Stimulated activated naive CD8-positive, alpha-beta T cell treated with anti-CD3 and anti-CD28 coated beads, Interleukin-15, Interleukin-2, amounts not matched to agents 100 ng/mL and 50 ng/mL, for 24 hours (primary cell): ENCODE measurements at regions not wholly inside any gene's neighbourhood (a gene's known extent, or its start where the extent isn't known, plus 50 kb on each side); places are given as distances from the start of the nearest gene placed in this dataset.
"Not testable (repeated sequence)": the region's sequence is repeated elsewhere in the genome, so short reads cannot be mapped to it uniquely, and the experiment has no call there.

ENCODE experiments used
- H3K27ac Mint-ChIP-seq: one replicate; pipeline ENCODE4 v1.8.0; 2021; ENCODE audit warnings: mild to moderate bottlenecking, mixed read lengths
- H3K27me3 Mint-ChIP-seq: one replicate; pipeline ENCODE4 v1.8.0; 2021; ENCODE audit warnings: mixed read lengths
- H3K36me3 Mint-ChIP-seq: one replicate; pipeline ENCODE4 v1.8.0; 2021; ENCODE audit warnings: low read depth, mixed read lengths
- H3K4me1 Mint-ChIP-seq: one replicate; pipeline ENCODE4 v1.8.0; 2021; ENCODE audit warnings: low read depth, mixed read lengths
- H3K4me3 Mint-ChIP-seq: one replicate; pipeline ENCODE4 v1.8.0; 2021; ENCODE audit warnings: mild to moderate bottlenecking, mixed read lengths
- H3K9me3 Mint-ChIP-seq: one replicate; pipeline ENCODE4 v1.8.0; 2021; ENCODE audit warnings: mixed read lengths

GRCh38 chr14:104393199-104393897 is 186.2 kb upstream of the C14orf180 start:
- no peak overlapping the region for H3K27ac Mint-ChIP-seq
- no peaks in the 10 kb centered on the region for H3K27me3 Mint-ChIP-seq
- peaks cover 12% of the 10 kb centered on the region for H3K9me3 Mint-ChIP-seq
- H3K36me3 Mint-ChIP-seq: no peaks in the 10 kb centered on the region
- peaks cover 63% of the 10 kb centered on the region for H3K4me1 Mint-ChIP-seq
- H3K4me3 Mint-ChIP-seq: no peak overlapping the region

GRCh38 chr14:104393898-104394381 is 185.6 kb upstream of the C14orf180 start:
- Mint-ChIP-seq H3K4me1 (peaks cover 64% of the 10 kb centered on the region), H3K36me3 (no peaks in the 10 kb centered on the region), H3K9me3 (peaks cover 12% of the 10 kb centered on the region), H3K27me3 (no peaks in the 10 kb centered on the region), H3K27ac (no peak overlapping the region), H3K4me3 (peak overlapping the region; percentile 4)

- Mint-ChIP-seq H3K4me3 (no peak overlapping the region), H3K36me3 (no peaks in the 10 kb centered on the region), H3K9me3 (peaks cover 12% of the 10 kb centered on the region), H3K27ac (no peak overlapping the region), H3K27me3 (no peaks in the 10 kb centered on the region), H3K4me1 (peaks cover 66% of the 10 kb centered on the region)
These were observed 185.1 kb upstream of the C14orf180 start for GRCh38 chr14:104394409-104394851.

GRCh38 chr14:104395276-104395675 is 184.3 kb upstream of the C14orf180 start:
- Mint-ChIP-seq H3K4me1 (peaks cover 65% of the 10 kb centered on the region), H3K4me3 (no peak overlapping the region), H3K9me3 (peaks cover 12% of the 10 kb centered on the region), H3K27ac (no peak overlapping the region), H3K27me3 (no peaks in the 10 kb centered on the region), H3K36me3 (no peaks in the 10 kb centered on the region)

GRCh38 chr14:104395941-104396681 is 183.5 kb upstream of the C14orf180 start:
- H3K27ac Mint-ChIP-seq: no peak overlapping the region
- H3K4me1 Mint-ChIP-seq: peaks cover 59% of the 10 kb centered on the region
- no peak overlapping the region for H3K4me3 Mint-ChIP-seq
- H3K27me3 Mint-ChIP-seq: no peaks in the 10 kb centered on the region
- H3K9me3 Mint-ChIP-seq: peaks cover 12% of the 10 kb centered on the region
- no peaks in the 10 kb centered on the region for H3K36me3 Mint-ChIP-seq

- Mint-ChIP-seq H3K4me1 (peaks cover 52% of the 10 kb centered on the region), H3K9me3 (peaks cover 12% of the 10 kb centered on the region), H3K27me3 (no peaks in the 10 kb centered on the region), H3K4me3 (no peak overlapping the region), H3K36me3 (no peaks in the 10 kb centered on the region), H3K27ac (no peak overlapping the region)
These were observed 182.7 kb upstream of the C14orf180 start for GRCh38 chr14:104396682-104397470.

- Mint-ChIP-seq H3K27me3 (no peaks in the 10 kb centered on the region), H3K4me3 (no peak overlapping the region), H3K4me1 (peaks cover 44% of the 10 kb centered on the region), H3K27ac (no peak overlapping the region), H3K9me3 (peaks cover 12% of the 10 kb centered on the region), H3K36me3 (no peaks in the 10 kb centered on the region)
These were observed 181.6 kb upstream of the C14orf180 start for GRCh38 chr14:104397956-104398355.

GRCh38 chr14:104398656-104399055 is 180.9 kb upstream of the C14orf180 start:
- peaks cover 39% of the 10 kb centered on the region for H3K4me1 Mint-ChIP-seq
- no peaks in the 10 kb centered on the region for H3K27me3 Mint-ChIP-seq
- H3K9me3 Mint-ChIP-seq: peaks cover 12% of the 10 kb centered on the region

GRCh38 chr14:104399432-104400155 is 180.0 kb upstream of the C14orf180 start:
- peaks cover 12% of the 10 kb centered on the region for H3K9me3 Mint-ChIP-seq
- H3K27me3 Mint-ChIP-seq: no peaks in the 10 kb centered on the region
- H3K27ac Mint-ChIP-seq: no peak overlapping the region
- no peak overlapping the region for H3K4me3 Mint-ChIP-seq
- no peaks in the 10 kb centered on the region for H3K36me3 Mint-ChIP-seq
- H3K4me1 Mint-ChIP-seq: peaks cover 30% of the 10 kb centered on the region

More at GRCh38 chr14:104398656-104399055, 180.9 kb upstream of the C14orf180 start:
- Mint-ChIP-seq H3K4me3 (no peak overlapping the region), H3K36me3 (no peaks in the 10 kb centered on the region), H3K27ac (no peak overlapping the region)

GRCh38 chr14:104400355-104400754 is 179.2 kb upstream of the C14orf180 start:
- Mint-ChIP-seq H3K9me3 (peaks cover 12% of the 10 kb centered on the region), H3K27me3 (no peaks in the 10 kb centered on the region), H3K4me1 (peaks cover 22% of the 10 kb centered on the region), H3K27ac (no peak overlapping the region), H3K36me3 (no peaks in the 10 kb centered on the region), H3K4me3 (no peak overlapping the region)

GRCh38 chr14:104401785-104402184 is 177.8 kb upstream of the C14orf180 start:
- Mint-ChIP-seq H3K27ac (no peak overlapping the region), H3K4me3 (no peak overlapping the region), H3K4me1 (peaks cover 12% of the 10 kb centered on the region), H3K36me3 (no peaks in the 10 kb centered on the region), H3K9me3 (peaks cover 12% of the 10 kb centered on the region), H3K27me3 (no peaks in the 10 kb centered on the region)

GRCh38 chr14:104402303-104402702 is 177.3 kb upstream of the C14orf180 start:
- H3K27me3 Mint-ChIP-seq, H3K27ac Mint-ChIP-seq, H3K4me3 Mint-ChIP-seq, H3K36me3 Mint-ChIP-seq, H3K9me3 Mint-ChIP-seq: not testable (repeated sequence)
- peaks cover 12% of the 10 kb centered on the region for H3K4me1 Mint-ChIP-seq

- Mint-ChIP-seq H3K27me3 (no peaks in the 10 kb centered on the region), H3K36me3 (no peaks in the 10 kb centered on the region), H3K27ac (no peak overlapping the region), H3K4me3 (no peak overlapping the region), H3K9me3 (no peaks in the 10 kb centered on the region), H3K4me1 (peaks cover 12% of the 10 kb centered on the region)
These were observed 175.9 kb upstream of the C14orf180 start for GRCh38 chr14:104403421-104404220.

GRCh38 chr14:104404922-104405321 is 174.6 kb upstream of the C14orf180 start:
- H3K36me3 Mint-ChIP-seq: no peaks in the 10 kb centered on the region
- no peak overlapping the region for H3K27ac Mint-ChIP-seq
- no peak overlapping the region for H3K4me3 Mint-ChIP-seq
- H3K27me3 Mint-ChIP-seq: no peaks in the 10 kb centered on the region
- H3K9me3 Mint-ChIP-seq: no peaks in the 10 kb centered on the region
- H3K4me1 Mint-ChIP-seq: peaks cover 2% of the 10 kb centered on the region
